ENCODE measurements at regions not wholly inside any gene's neighbourhood (a gene's known extent, or its start where the extent isn't known, plus 50 kb on each side); places are given as distances from the start of the nearest gene placed in this dataset.

- Mint-ChIP-seq H3K4me3 (no peak overlapping the region), H3K27me3 (no peaks in the 10 kb centered on the region), H3K4me1 (ENCODE audit: low read depth in 2 of 2) (no peaks in the 10 kb centered on the region), H3K27ac (no peak overlapping the region), H3K9me3 (peaks cover 10 to 14% of the 10 kb centered on the region in 2 donors), H3K36me3 (ENCODE audit: insufficient read depth) (no peaks in the 10 kb centered on the region)
- DNase-seq (no peak), ATAC-seq (replicated peaks) (no peak)
Measured at GRCh38 chr16:13291591-13292333, 390.4 kb downstream of the SHISA9 start.

GRCh38 chr16:13296206-13296605 lies 394.8 kb downstream of the SHISA9 start:
- Mint-ChIP-seq H3K27ac (no peak overlapping the region), H3K27me3 (no peaks in the 10 kb centered on the region), H3K4me3 (no peak overlapping the region), H3K4me1 (ENCODE audit: low read depth in 2 of 2) (no peaks in the 10 kb centered on the region), H3K36me3 (ENCODE audit: insufficient read depth) (no peaks in the 10 kb centered on the region), H3K9me3 (peaks cover 3 to 14% of the 10 kb centered on the region in 2 donors)
- ATAC-seq (replicated peaks) (no peak), DNase-seq (no peak)

- Mint-ChIP-seq H3K27me3 (no peaks in the 10 kb centered on the region), H3K4me3 (no peak overlapping the region), H3K36me3 (ENCODE audit: insufficient read depth) (no peaks in the 10 kb centered on the region), H3K9me3 (peaks cover 4 to 26% of the 10 kb centered on the region in 2 donors), H3K4me1 (ENCODE audit: low read depth in 2 of 2) (no peaks in the 10 kb centered on the region), H3K27ac (no peak overlapping the region)
- no peak for DNase-seq
- ATAC-seq (replicated peaks) = no peak
Measured at GRCh38 chr16:13298666-13299065, 397.3 kb downstream of the SHISA9 start.

GRCh38 chr16:13300066-13300840 lies 398.9 kb downstream of the SHISA9 start:
- ATAC-seq (replicated peaks) (no peak), DNase-seq (no peak)
- H3K27me3 Mint-ChIP-seq = no peaks in the 10 kb centered on the region
- H3K4me3 Mint-ChIP-seq = no peak overlapping the region
- no peaks in the 10 kb centered on the region for H3K4me1 Mint-ChIP-seq (ENCODE audit: low read depth in 2 of 2)
- no peaks in the 10 kb centered on the region for H3K36me3 Mint-ChIP-seq (ENCODE audit: insufficient read depth)
- no peak overlapping the region for H3K27ac Mint-ChIP-seq
- peaks cover 4 to 26% of the 10 kb centered on the region in 2 donors for H3K9me3 Mint-ChIP-seq

- DNase-seq (no peak), ATAC-seq (replicated peaks) (no peak)
- Mint-ChIP-seq H3K4me3 (no peak overlapping the region), H3K4me1 (ENCODE audit: low read depth in 2 of 2) (no peaks in the 10 kb centered on the region), H3K27ac (no peak overlapping the region), H3K9me3 (peaks cover 8 to 19% of the 10 kb centered on the region in 2 donors), H3K36me3 (ENCODE audit: insufficient read depth) (no peaks in the 10 kb centered on the region), H3K27me3 (no peaks in the 10 kb centered on the region)
Measured at GRCh38 chr16:13305019-13305755, 403.8 kb downstream of the SHISA9 start.

DNA sequence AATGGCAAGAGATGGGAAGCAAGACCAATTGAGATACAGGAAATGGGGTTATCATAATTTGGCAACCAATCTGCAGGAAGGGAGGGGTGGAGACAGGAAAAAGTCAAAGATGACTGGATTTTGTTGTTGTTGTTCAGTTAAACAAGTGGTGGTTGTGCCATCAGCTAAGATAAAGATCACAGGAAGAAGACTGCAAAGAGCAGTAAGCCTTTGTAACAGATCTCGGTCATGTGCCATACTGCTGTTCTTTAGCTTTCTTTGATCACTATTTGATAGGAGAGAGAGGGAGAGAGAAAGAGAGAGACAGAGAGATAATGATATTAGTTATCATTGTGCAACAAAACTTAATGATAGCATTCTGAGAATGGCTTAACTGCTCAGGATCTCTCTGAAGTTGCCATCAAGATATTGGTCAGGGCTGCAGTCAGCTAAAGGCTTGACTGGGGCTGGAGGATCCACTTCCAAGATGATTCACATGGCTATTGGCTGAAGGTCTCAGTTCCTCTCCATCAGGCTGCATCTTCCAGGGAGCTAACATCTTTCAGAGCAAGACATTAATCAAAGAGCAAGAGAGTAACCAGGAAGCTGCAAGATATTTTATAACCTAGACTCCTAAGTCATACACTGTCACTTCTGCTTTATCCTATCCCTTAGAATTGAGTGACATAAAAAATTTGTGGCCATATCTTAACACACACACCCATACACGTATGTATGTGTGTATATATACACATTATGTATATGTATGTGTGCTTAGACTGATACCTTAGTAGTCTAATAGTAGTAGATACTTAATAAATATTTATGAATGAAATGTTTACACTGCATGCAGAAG lies 405.0 kb downstream of the SHISA9 start:
- H3K36me3 Mint-ChIP-seq (ENCODE audit: insufficient read depth) = no peaks in the 10 kb centered on the region
- no peak overlapping the region for H3K27ac Mint-ChIP-seq
- no peaks in the 10 kb centered on the region for H3K27me3 Mint-ChIP-seq
- no peak overlapping the region for H3K4me3 Mint-ChIP-seq
- no peaks in the 10 kb centered on the region for H3K4me1 Mint-ChIP-seq (ENCODE audit: low read depth in 2 of 2)
- ATAC-seq (replicated peaks) (no peak), DNase-seq (no peak)
- peaks cover 5 to 11% of the 10 kb centered on the region in 2 donors for H3K9me3 Mint-ChIP-seq

DNA sequence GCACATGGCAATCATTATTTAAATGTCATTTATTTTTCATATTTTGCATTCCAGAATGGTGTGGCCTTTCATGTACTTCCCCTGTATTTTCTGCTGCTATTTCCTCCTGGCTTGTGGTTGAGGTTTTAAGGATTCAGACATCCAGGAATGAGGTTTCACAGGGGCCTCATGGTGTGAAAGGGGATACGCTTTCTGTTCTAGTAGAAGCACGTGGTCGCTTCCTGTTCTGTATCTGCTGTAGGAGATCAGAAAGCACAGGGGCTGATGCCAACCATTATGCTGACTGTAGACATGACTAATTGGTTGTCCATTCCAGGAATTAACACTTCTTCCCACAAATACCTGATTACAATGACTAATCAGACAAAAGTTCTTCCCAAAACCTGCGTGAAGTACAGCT lies 405.9 kb downstream of the SHISA9 start:
- H3K4me1 Mint-ChIP-seq (ENCODE audit: low read depth in 2 of 2) = no peaks in the 10 kb centered on the region
- no peak overlapping the region for H3K4me3 Mint-ChIP-seq
- peaks cover 4 to 6% of the 10 kb centered on the region in 2 donors for H3K9me3 Mint-ChIP-seq
- DNase-seq (no peak), ATAC-seq (replicated peaks) (no peak)
- H3K27ac Mint-ChIP-seq = no peak overlapping the region
- no peaks in the 10 kb centered on the region for H3K36me3 Mint-ChIP-seq (ENCODE audit: insufficient read depth)
- no peaks in the 10 kb centered on the region for H3K27me3 Mint-ChIP-seq

DNA sequence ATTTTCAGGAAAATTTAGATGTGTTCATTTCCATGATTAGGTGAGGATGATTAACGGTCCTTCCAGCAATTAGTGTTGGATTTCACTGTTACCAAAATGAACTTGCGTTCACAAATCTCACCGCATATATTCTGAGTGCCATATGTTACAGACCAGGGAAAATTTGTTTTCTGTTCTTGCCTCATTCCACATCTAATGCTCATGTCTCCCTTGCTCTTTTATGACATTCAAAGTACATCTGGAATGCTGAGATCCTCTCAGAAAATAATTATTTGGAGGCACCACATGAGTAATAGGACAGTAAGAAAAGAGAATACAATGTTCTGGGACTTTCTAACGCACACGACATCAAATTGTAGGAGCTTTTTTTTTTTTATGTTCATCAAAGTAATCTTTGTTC lies 406.5 kb downstream of the SHISA9 start:
- DNase-seq (no peak), ATAC-seq (replicated peaks) (no peak)
- Mint-ChIP-seq H3K4me3 (no peak overlapping the region), H3K27me3 (no peaks in the 10 kb centered on the region), H3K9me3 (peaks cover under 1 to 6% of the 10 kb centered on the region in 2 donors), H3K27ac (no peak overlapping the region), H3K4me1 (ENCODE audit: low read depth in 2 of 2) (no peaks in the 10 kb centered on the region), H3K36me3 (ENCODE audit: insufficient read depth) (no peaks in the 10 kb centered on the region)

GRCh38 chr16:13312063-13312462 lies 410.7 kb downstream of the SHISA9 start:
- Mint-ChIP-seq H3K4me1 (ENCODE audit: low read depth in 2 of 2) (peaks cover 0 to 5% of the 10 kb centered on the region in 2 donors), H3K9me3 (peaks cover 0 to 6% of the 10 kb centered on the region in 2 donors), H3K27ac (no peak overlapping the region), H3K36me3 (ENCODE audit: insufficient read depth) (no peaks in the 10 kb centered on the region), H3K4me3 (no peak overlapping the region), H3K27me3 (no peaks in the 10 kb centered on the region)
- no peak for ATAC-seq (replicated peaks)
- DNase-seq = no peak

GRCh38 chr16:13313351-13313750 lies 412.0 kb downstream of the SHISA9 start:
- Mint-ChIP-seq H3K27ac (no peak overlapping the region), H3K36me3 (ENCODE audit: insufficient read depth) (no peaks in the 10 kb centered on the region), H3K9me3 (peaks cover 0 to 6% of the 10 kb centered on the region in 2 donors), H3K27me3 (no peaks in the 10 kb centered on the region), H3K4me1 (ENCODE audit: low read depth in 2 of 2) (peaks cover 0 to 5% of the 10 kb centered on the region in 2 donors), H3K4me3 (no peak overlapping the region)
- DNase-seq (no peak), ATAC-seq (replicated peaks) (no peak)

- H3K36me3 Mint-ChIP-seq (ENCODE audit: insufficient read depth) = no peaks in the 10 kb centered on the region
- H3K27ac Mint-ChIP-seq = no peak overlapping the region
- no peaks in the 10 kb centered on the region for H3K27me3 Mint-ChIP-seq
Measured at GRCh38 chr16:13314633-13315032, 413.2 kb downstream of the SHISA9 start.

GRCh38 chr16:13315642-13316427 lies 414.4 kb downstream of the SHISA9 start:
- Mint-ChIP-seq H3K27me3 (no peaks in the 10 kb centered on the region), H3K36me3 (ENCODE audit: insufficient read depth) (no peaks in the 10 kb centered on the region), H3K4me3 (no peak overlapping the region), H3K4me1 (ENCODE audit: low read depth in 2 of 2) (peaks cover 0 to 5% of the 10 kb centered on the region in 2 donors), H3K27ac (no peak overlapping the region), H3K9me3 (peaks cover 0 to 2% of the 10 kb centered on the region in 2 donors)
- ATAC-seq (replicated peaks) = no peak
- no peak for DNase-seq

More at GRCh38 chr16:13314633-13315032, 413.2 kb downstream of the SHISA9 start:
- H3K4me3 Mint-ChIP-seq = no peak overlapping the region
- no peak for DNase-seq
- no peak for ATAC-seq (replicated peaks)
- peaks cover 0 to 2% of the 10 kb centered on the region in 2 donors for H3K9me3 Mint-ChIP-seq
- peaks cover 0 to 5% of the 10 kb centered on the region in 2 donors for H3K4me1 Mint-ChIP-seq (ENCODE audit: low read depth in 2 of 2)

Data from effector memory CD8-positive, alpha-beta T cell (primary cell).